Lung (tissue), 11 donors: ENCODE measurements at regions not wholly inside any gene's neighbourhood (a gene's known extent, or its start where the extent isn't known, plus 50 kb on each side); places are given as distances from the start of the nearest gene placed in this dataset.

Experiments
- ATAC-seq: fragments of 200-7000 bp; cut with Tn5 transposase; one replicate; pipeline ENCODE4 v1.9.1; 2020; ENCODE audit warnings: moderate number of reproducible peaks; ENCODE audit not compliant: insufficient read depth, low FRiP score
- DNase-seq, 3 donors: peaks; one replicate each; pipeline ENCODE4 v3.0.0-alpha.2; 2013 to 2017
- H3K27ac ChIP-seq, 2 donors: one replicate each; pipeline ENCODE4 v1.5.1; 2013; ENCODE audit warnings: mild to moderate bottlenecking in 2 of 2, moderate library complexity in 2 of 2, control low read depth in 1 of 2, inconsistent platforms in 1 of 2, low read depth in 1 of 2, low read length in 1 of 2
- H3K27me3 ChIP-seq, 3 donors: one replicate each; pipeline ENCODE4 v1.5.1; 2013; ENCODE audit warnings: low read length in 2 of 3; ENCODE audit not compliant: control insufficient read depth in 3 of 3, insufficient read depth in 3 of 3
- H3K36me3 ChIP-seq, 4 donors: one replicate each; pipeline ENCODE4 v1.5.1; 2013; ENCODE audit warnings: low read length in 4 of 4, mild to moderate bottlenecking in 1 of 4, moderate library complexity in 1 of 4; ENCODE audit not compliant: control insufficient read depth in 4 of 4, insufficient read depth in 4 of 4
- H3K4me1 ChIP-seq, 5 donors: one replicate each; pipeline ENCODE4 v1.5.1; 2013; ENCODE audit warnings: low read length in 5 of 5, mild to moderate bottlenecking in 2 of 5, moderate library complexity in 1 of 5; ENCODE audit not compliant: control insufficient read depth in 5 of 5, insufficient read depth in 5 of 5
- H3K4me3 ChIP-seq: one replicate; pipeline ENCODE4 v1.5.1; 2013; ENCODE audit warnings: mild to moderate bottlenecking, control low read depth, moderate library complexity
- H3K9ac ChIP-seq, 2 donors: one replicate each; pipeline ENCODE4 v1.5.1; 2013; ENCODE audit warnings: low read length in 2 of 2, control low read depth in 1 of 2; ENCODE audit not compliant: insufficient read depth in 1 of 2
- H3K9me3 ChIP-seq, 4 donors: one replicate each; pipeline ENCODE4 v1.5.1; 2013; ENCODE audit warnings: low read length in 3 of 4, mild to moderate bottlenecking in 1 of 4, moderate library complexity in 1 of 4; ENCODE audit not compliant: control insufficient read depth in 4 of 4, insufficient read depth in 3 of 4
- CTCF ChIP-seq: IDR thresholded peaks from 2 replicates; pipeline ENCODE4 v1.5.1; 2012; ENCODE audit warnings: mild to moderate bottlenecking; ENCODE audit errors: control extremely low read depth, extremely low read depth
- WGBS, 2 donors: extraction: QIAGEN DNeasy Blood & Tissue Kit; methylation state at CpG; one replicate each; pipeline ENCODE4 v1.1.7; 2013; 5-methylcytosine and 5-hydroxymethylcytosine counted together
- donor health status: control.
- donor health status: control.
- donor health status: Bipolar disorder and iron deficiency.
- donor health status: healthy.
- donor health status: DM: yes; HTN: yes; CAD: no.

DNA sequence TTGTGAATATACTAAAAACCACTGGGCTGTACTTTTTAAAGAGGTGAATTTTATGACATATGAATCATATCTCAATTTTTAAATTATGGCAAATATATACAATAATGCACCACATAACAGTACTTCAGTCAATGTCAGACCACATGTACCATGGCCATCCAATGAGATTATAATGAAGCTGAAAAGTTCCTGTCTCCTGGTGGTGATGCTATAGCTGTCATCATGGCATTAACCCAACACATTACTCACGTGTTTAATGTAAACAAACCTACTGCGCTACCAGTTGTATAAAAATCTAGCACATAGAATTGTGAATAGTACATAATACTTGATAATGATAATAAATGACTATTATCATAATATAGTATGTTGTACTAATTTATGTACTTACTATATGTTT is 77.6 kb upstream of the ID2 start:
- H3K36me3 ChIP-seq, result no peaks in the 10 kb centered on the region
- no peaks in the 10 kb centered on the region for H3K27me3 ChIP-seq
- DNase-seq (no peak), ATAC-seq (no peak)
- WGBS, 2 donors, result 80 to 85% methylated on average over 2 of the region's 2 CpGs
- H3K9ac ChIP-seq, result no peak overlapping the region
- TF ChIP-seq CTCF, result no peak
- H3K4me1 ChIP-seq, result peaks cover 0 to 10% (median 0%) of the 10 kb centered on the region in 5 donors
- H3K9me3 ChIP-seq, result no peaks in the 10 kb centered on the region
- H3K4me3 ChIP-seq, result no peak overlapping the region
- no peak overlapping the region for H3K27ac ChIP-seq

DNA sequence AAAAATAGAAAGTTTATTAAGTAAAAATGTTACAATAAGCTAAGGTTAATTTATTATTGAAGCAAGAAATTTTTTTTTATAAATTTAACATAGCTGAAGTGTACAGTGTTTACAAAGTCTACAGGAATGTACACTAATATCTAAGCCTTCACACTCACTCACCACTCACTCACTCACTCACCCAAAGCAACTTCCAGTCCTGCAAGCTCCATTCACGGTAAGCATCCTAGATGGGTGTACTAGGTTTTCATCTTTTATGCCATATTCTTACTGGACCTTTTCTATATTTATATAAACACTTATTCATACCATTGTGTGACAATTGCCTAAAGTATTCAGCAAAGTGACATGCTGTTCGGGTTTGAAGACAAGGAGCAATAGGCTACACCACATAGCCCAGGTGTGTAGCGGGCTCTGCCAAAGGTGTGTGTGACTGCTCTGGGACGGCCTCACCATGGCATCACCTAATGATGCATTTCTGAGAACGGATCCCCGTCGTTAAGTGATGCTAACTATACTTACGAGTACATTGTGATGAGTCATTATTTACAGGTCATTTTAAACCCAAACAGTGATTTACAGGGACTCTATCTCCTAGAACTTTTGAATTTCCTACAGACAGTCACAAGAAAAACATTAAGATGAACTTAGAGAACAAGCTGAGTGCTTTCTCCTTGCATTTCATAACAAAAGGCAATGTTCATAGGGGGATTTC is 76.3 kb upstream of the ID2 start:
- Histone ChIP-seq H3K27me3 (no peaks in the 10 kb centered on the region), H3K27ac (no peak overlapping the region), H3K36me3 (no peaks in the 10 kb centered on the region), H3K4me3 (no peak overlapping the region), H3K4me1 (peaks cover 0 to 10% (median 2%) of the 10 kb centered on the region in 5 donors), H3K9ac (no peak overlapping the region), H3K9me3 (no peaks in the 10 kb centered on the region)
- WGBS, 2 donors, result 80 to 86% methylated on average over 8 of the region's 8 CpGs
- no peak for TF ChIP-seq CTCF
- ATAC-seq (no peak), DNase-seq (peak in 2 of 3 donors; percentile 30 to 50)

- H3K9ac ChIP-seq, result no peak overlapping the region
- no peaks in the 10 kb centered on the region for H3K36me3 ChIP-seq
- no peaks in the 10 kb centered on the region for H3K9me3 ChIP-seq
- H3K27ac ChIP-seq, result no peak overlapping the region
- no peaks in the 10 kb centered on the region for H3K27me3 ChIP-seq
- H3K4me3 ChIP-seq, result no peak overlapping the region
- ATAC-seq (no peak), DNase-seq (no peak)
- peaks cover 0 to 10% (median 2%) of the 10 kb centered on the region in 5 donors for H3K4me1 ChIP-seq
- no peak for TF ChIP-seq CTCF
- 88 to 93% methylated on average over 8 of the region's 8 CpGs for WGBS, 2 donors
These were observed 75.6 kb upstream of the ID2 start for GRCh38 chr2:8606226-8606625.
